ENCODE measurements at regions not wholly inside any gene's neighbourhood (a gene's known extent, or its start where the extent isn't known, plus 50 kb on each side); places are given as distances from the start of the nearest gene placed in this dataset.

DNA sequence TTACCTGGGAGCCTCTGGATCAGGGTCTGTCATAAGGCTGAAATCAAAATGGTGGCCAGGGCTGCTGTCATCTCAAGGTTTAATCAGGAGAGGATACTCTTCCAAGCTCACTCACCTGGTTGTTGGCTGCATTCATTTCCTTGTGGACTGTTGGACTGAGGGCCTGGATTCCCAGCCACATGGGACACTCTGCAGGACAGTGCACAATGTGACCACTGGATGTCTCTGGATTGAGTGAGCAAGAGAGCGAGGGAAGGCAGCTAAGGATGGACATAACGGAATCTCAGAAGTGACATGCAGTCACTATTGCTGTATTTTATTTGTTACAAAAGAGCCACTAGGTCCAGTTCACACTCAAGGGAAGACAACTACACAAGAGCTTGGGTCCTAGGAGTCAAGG lies 229.1 kb downstream of the S1PR1 start:
- no peak overlapping the region for H3K27ac ChIP-seq
- H3K4me3 ChIP-seq (ENCODE audit: low read depth, low read length) = no peak overlapping the region
- no peaks in the 10 kb centered on the region for H3K36me3 ChIP-seq
- no peak for DNase-seq
- peaks cover 36% of the 10 kb centered on the region for H3K27me3 ChIP-seq (ENCODE audit: insufficient read depth, low read depth, severe bottlenecking)
- no peaks in the 10 kb centered on the region for H3K9me3 ChIP-seq (ENCODE audit: severe bottlenecking)
- TF ChIP-seq, protein P1, sequence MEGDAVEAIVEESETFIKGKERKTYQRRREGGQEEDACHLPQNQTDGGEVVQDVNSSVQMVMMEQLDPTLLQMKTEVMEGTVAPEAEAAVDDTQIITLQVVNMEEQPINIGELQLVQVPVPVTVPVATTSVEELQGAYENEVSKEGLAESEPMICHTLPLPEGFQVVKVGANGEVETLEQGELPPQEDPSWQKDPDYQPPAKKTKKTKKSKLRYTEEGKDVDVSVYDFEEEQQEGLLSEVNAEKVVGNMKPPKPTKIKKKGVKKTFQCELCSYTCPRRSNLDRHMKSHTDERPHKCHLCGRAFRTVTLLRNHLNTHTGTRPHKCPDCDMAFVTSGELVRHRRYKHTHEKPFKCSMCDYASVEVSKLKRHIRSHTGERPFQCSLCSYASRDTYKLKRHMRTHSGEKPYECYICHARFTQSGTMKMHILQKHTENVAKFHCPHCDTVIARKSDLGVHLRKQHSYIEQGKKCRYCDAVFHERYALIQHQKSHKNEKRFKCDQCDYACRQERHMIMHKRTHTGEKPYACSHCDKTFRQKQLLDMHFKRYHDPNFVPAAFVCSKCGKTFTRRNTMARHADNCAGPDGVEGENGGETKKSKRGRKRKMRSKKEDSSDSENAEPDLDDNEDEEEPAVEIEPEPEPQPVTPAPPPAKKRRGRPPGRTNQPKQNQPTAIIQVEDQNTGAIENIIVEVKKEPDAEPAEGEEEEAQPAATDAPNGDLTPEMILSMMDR (IDR thresholded peaks at IDR 0.05; ENCODE audit: low read depth, low read length) = 0 out of 2 replicates have a peak, but pooled peaks have one; percentile 4

DNA sequence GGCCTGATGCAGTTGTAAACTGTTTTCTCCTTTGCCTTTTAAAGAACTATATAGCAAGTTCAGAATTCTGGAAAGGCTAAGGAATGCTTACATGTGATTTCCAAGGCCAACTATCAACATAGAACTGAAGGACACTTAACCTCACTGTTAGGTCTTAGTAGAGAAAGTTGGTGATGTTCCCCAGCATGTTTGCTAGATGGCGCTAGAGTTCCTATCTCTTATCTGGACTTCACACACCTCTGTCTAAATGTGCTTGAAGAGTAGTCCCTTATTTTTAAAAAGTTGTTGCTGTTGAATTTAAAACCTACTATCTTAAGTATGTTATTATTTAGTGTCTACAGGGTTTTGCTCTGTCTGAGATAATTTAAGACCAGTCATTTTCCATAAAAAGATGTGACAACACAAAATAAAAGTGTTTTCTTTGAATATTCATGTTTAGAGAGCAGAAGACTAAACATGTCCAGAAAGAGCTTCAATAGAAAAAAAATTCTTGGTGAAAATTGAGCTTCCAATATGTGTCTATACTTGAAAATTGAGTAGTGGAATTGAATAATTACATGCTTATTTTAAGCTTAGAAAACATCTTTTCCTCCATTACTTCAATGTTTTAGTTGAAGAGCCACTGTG lies 237.3 kb downstream of the S1PR1 start:
- peaks cover 27% of the 10 kb centered on the region for H3K27me3 ChIP-seq (ENCODE audit: insufficient read depth, low read depth, severe bottlenecking)
- H3K36me3 ChIP-seq = no peaks in the 10 kb centered on the region
- TF ChIP-seq, protein P1 (IDR thresholded peaks at IDR 0.05; ENCODE audit: low read depth, low read length) = peak; percentile 71
- no peaks in the 10 kb centered on the region for H3K9me3 ChIP-seq (ENCODE audit: severe bottlenecking)
- no peak overlapping the region for H3K27ac ChIP-seq
- no peak for DNase-seq
- no peak overlapping the region for H3K4me3 ChIP-seq (ENCODE audit: low read depth, low read length)

DNA sequence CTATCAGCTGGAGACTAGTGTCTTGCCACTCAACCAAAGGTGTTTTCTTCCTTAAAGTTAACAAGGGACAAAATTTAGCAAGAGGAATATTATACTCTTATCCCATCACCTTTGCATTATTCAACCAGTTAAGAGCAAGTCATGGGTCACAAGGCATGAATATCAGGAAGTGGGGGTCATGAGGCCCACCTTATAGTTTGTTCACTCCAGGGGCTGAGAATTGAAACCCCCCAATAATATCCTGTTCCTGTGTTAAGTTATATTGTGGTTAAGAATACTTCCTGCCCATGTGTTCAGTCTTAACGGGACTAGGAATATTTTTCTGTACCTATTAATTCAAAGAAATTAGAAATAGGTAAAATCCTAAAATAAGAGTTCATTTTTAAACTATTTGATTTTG lies 239.7 kb downstream of the S1PR1 start:
- TF ChIP-seq, protein P1 (IDR thresholded peaks at IDR 0.05; ENCODE audit: low read depth, low read length) = no peak

DNA sequence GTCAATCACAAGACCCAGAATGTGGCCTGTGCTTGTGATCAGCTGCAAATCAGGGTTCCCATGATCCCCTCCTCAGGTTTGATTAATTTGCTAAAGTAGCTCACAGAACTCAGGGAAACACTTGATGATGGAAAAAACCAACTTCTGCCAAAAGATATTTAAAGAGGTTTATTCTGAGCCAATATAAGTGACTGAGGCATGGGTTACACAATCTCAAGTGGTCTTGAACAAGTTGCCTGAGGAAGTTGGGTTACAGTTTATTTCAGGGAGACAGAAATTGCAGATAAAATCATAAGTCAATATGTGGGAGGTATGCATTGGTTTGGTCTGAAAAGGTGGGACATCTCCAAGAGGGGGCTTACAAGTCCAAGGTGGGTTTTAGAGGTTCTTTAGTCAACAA lies 243.1 kb downstream of the S1PR1 start:
- H3K27ac ChIP-seq = no peak overlapping the region
- TF ChIP-seq, protein P1 (IDR thresholded peaks at IDR 0.05; ENCODE audit: low read depth, low read length) = no peak
- no peaks in the 10 kb centered on the region for H3K36me3 ChIP-seq
- H3K27me3 ChIP-seq (ENCODE audit: insufficient read depth, low read depth, severe bottlenecking) = peaks cover 25% of the 10 kb centered on the region
- no peak overlapping the region for H3K4me3 ChIP-seq (ENCODE audit: low read depth, low read length)
- no peak for DNase-seq
- H3K9me3 ChIP-seq (ENCODE audit: severe bottlenecking) = no peaks in the 10 kb centered on the region

More for the DNA sequence above, 239.7 kb downstream of the S1PR1 start:
- Histone ChIP-seq H3K27me3 (ENCODE audit: insufficient read depth, low read depth, severe bottlenecking) (peaks cover 15% of the 10 kb centered on the region), H3K4me3 (ENCODE audit: low read depth, low read length) (no peak overlapping the region), H3K9me3 (ENCODE audit: severe bottlenecking) (no peaks in the 10 kb centered on the region), H3K27ac (no peak overlapping the region), H3K36me3 (no peaks in the 10 kb centered on the region)
- no peak for DNase-seq

DNA sequence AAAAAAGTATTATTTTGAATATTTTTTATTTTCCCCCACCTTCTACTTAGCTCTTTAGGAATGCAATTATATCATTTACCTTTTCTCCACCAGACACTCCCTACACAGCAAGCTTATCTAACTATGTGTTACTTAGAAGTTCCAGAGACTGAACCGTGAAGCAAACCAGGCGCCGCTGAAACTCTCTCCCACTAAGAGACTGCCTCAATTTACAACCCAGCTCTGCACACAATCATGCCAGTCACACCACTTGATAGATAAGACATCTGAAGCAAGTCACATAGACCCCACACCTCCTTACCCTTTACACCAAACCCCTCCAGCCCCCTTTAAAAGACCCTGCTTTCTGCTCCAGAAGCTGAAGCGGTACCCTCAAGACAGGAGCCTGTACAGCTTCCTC lies 245.5 kb downstream of the S1PR1 start:
- Histone ChIP-seq H3K9me3 (ENCODE audit: severe bottlenecking) (no peaks in the 10 kb centered on the region), H3K4me3 (ENCODE audit: low read depth, low read length) (no peak overlapping the region), H3K36me3 (no peaks in the 10 kb centered on the region), H3K27ac (no peak overlapping the region), H3K27me3 (ENCODE audit: insufficient read depth, low read depth, severe bottlenecking) (peaks cover 17% of the 10 kb centered on the region)
- no peak for DNase-seq
- TF ChIP-seq, protein P1 (IDR thresholded peaks at IDR 0.05; ENCODE audit: low read depth, low read length) = no peak
